IMR-90 (cell line): ENCODE measurements at regions not wholly inside any gene's neighbourhood (a gene's known extent, or its start where the extent isn't known, plus 50 kb on each side); places are given as distances from the start of the nearest gene placed in this dataset.
"Not testable (repeated sequence)": the region's sequence is repeated elsewhere in the genome, so short reads cannot be mapped to it uniquely, and the experiment has no call there.

Experiments
- ATAC-seq: fragments of 200-7000 bp; cut with Tn5 transposase; 2 replicates; pipeline ENCODE4 v1.9.1; 2020; ENCODE audit warnings: low read depth, mild to moderate bottlenecking, moderate library complexity
- BruUV-seq: library from RNA; stranded (reverse); fragments of 400-500 nt; replicated peaks from 2 replicates; lab custom pipeline; 2021; lab: Mats Ljungman, UMichigan
- CTCF ChIA-PET: fragments of 300-600 bp; formaldehyde crosslinking; extraction: SDS; loops from one replicate; lab custom pipeline; 2021; ENCODE audit warnings: antibody characterized with exemption; lab: Yijun Ruan, JAX
- POLR2A ChIA-PET: fragments of 300-600 bp; sonication (Branson Sonifier 250); formaldehyde crosslinking; loops from one replicate; lab custom pipeline; 2022; ENCODE audit warnings: antibody characterized with exemption; ENCODE audit not compliant: unreplicated experiment; lab: Charles Lee
- DNase-seq: peaks from one replicate; pipeline ENCODE4 v3.0.0; 2013
- H2AFZ ChIP-seq: replicated peaks from 2 replicates; pipeline ENCODE3; 2013; ENCODE audit warnings: low read length, mild to moderate bottlenecking; ENCODE audit not compliant: poor library complexity
- H2AK5ac ChIP-seq: 2 replicates; pipeline ENCODE4 v1.6.1; 2013; ENCODE audit warnings: low read depth, low read length, inconsistent platforms
- H2AK9ac ChIP-seq: replicated peaks from 2 replicates; pipeline ENCODE3; 2013; ENCODE audit warnings: mild to moderate bottlenecking, low read depth, low read length, moderate library complexity; ENCODE audit not compliant: poor library complexity
- H2BK120ac ChIP-seq: 2 replicates; pipeline ENCODE4 v1.6.1; 2013; ENCODE audit warnings: low read depth, low read length, inconsistent platforms
- H2BK15ac ChIP-seq: 3 replicates; pipeline ENCODE4 v1.6.1; 2013; ENCODE audit warnings: low read depth, low read length, inconsistent platforms
- H2BK20ac ChIP-seq: 2 replicates; pipeline ENCODE4 v1.6.1; 2013; ENCODE audit warnings: low read depth, mild to moderate bottlenecking, inconsistent platforms, low read length, moderate library complexity
- H2BK5ac ChIP-seq: 2 replicates; pipeline ENCODE4 v1.6.1; 2013; ENCODE audit warnings: mild to moderate bottlenecking, low read depth, low read length, inconsistent platforms; ENCODE audit not compliant: poor library complexity, severe bottlenecking
- H3K14ac ChIP-seq: replicated peaks from 2 replicates; pipeline ENCODE4 v1.6.1; 2013; ENCODE audit warnings: low read depth, low read length, inconsistent platforms
- H3K18ac ChIP-seq: 2 replicates; pipeline ENCODE4 v1.6.1; 2013; ENCODE audit warnings: low read depth, low read length, control low read depth
- H3K23ac ChIP-seq: 2 replicates; pipeline ENCODE4 v1.6.1; 2013; ENCODE audit warnings: low read depth, low read length, inconsistent platforms
- H3K27ac ChIP-seq: 2 replicates; pipeline ENCODE4 v1.5.1; 2013; ENCODE audit warnings: mild to moderate bottlenecking, control low read depth, low read length; ENCODE audit not compliant: insufficient read depth
- H3K27me3 ChIP-seq: 2 replicates; pipeline ENCODE4 v1.6.1; 2013; ENCODE audit warnings: low read length; ENCODE audit not compliant: control insufficient read depth, insufficient read depth
- H3K36me3 ChIP-seq: 2 replicates; pipeline ENCODE4 v1.6.1; 2013; ENCODE audit warnings: low read length, mixed read lengths; ENCODE audit not compliant: control insufficient read depth, insufficient read depth
- H3K4ac ChIP-seq: 2 replicates; pipeline ENCODE4 v1.6.1; 2013; ENCODE audit warnings: low read depth, low read length, inconsistent platforms
- H3K4me1 ChIP-seq: 2 replicates; pipeline ENCODE4 v1.6.1; 2013; ENCODE audit warnings: low read length, mixed read lengths; ENCODE audit not compliant: control insufficient read depth, insufficient read depth
- H3K4me2 ChIP-seq: 2 replicates; pipeline ENCODE4 v1.6.1; 2013; ENCODE audit warnings: low read depth, mild to moderate bottlenecking, control low read depth, low read length, moderate library complexity
- H3K4me3 ChIP-seq: 2 replicates; pipeline ENCODE4 v1.5.1; 2013; ENCODE audit warnings: low read depth, mild to moderate bottlenecking, control low read depth, low read length, moderate library complexity; ENCODE audit not compliant: insufficient read depth
- H3K56ac ChIP-seq: 2 replicates; pipeline ENCODE4 v1.6.1; 2013; ENCODE audit warnings: low read length, inconsistent platforms; ENCODE audit not compliant: insufficient read depth; ENCODE audit errors: extremely low read depth
- H3K79me1 ChIP-seq, 2 experiments: 2 replicates each; pipeline ENCODE4 v1.6.1; 2013; ENCODE audit warnings: low read length in 2 of 2, inconsistent platforms in 1 of 2, low read depth in 1 of 2
- H3K9ac ChIP-seq: 2 replicates; pipeline ENCODE4 v1.6.1; 2013; ENCODE audit warnings: low read depth, low read length, control low read depth
- H3K9me1 ChIP-seq: 2 replicates; pipeline ENCODE4 v1.6.1; 2013; ENCODE audit warnings: low read length, inconsistent platforms; ENCODE audit not compliant: insufficient read depth
- H3K9me3 ChIP-seq: 2 replicates; pipeline ENCODE4 v1.6.1; 2013; ENCODE audit warnings: low read length; ENCODE audit not compliant: control insufficient read depth, insufficient read depth
- H4K20me1 ChIP-seq: 2 replicates; pipeline ENCODE4 v1.6.1; 2013; ENCODE audit warnings: low read length, inconsistent platforms; ENCODE audit not compliant: insufficient read depth
- H4K5ac ChIP-seq: 2 replicates; pipeline ENCODE4 v1.6.1; 2013; ENCODE audit warnings: mild to moderate bottlenecking, low read depth, low read length, control low read depth
- H4K8ac ChIP-seq, 2 experiments: 2 replicates each; pipeline ENCODE4 v1.6.1; 2013; ENCODE audit warnings: low read depth in 2 of 2, low read length in 2 of 2, control low read depth in 1 of 2, inconsistent platforms in 1 of 2
- H4K91ac ChIP-seq: 2 replicates; pipeline ENCODE4 v1.6.1; 2013; ENCODE audit warnings: low read depth, low read length, inconsistent platforms; ENCODE audit not compliant: insufficient read depth
- CTCF ChIP-seq: conservative IDR thresholded peaks from 2 replicates; pipeline ENCODE4 v1.5.1; 2012; ENCODE audit warnings: mild to moderate bottlenecking, low read depth, low read length, improper control_type of control experiment
- MAFK ChIP-seq: IDR thresholded peaks from 2 replicates; pipeline ENCODE4 v1.6.1; 2012; ENCODE audit warnings: low read depth, low read length, improper control_type of control experiment
- RCOR1 ChIP-seq: IDR thresholded peaks from 2 replicates; pipeline ENCODE4 v1.6.1; 2012; ENCODE audit warnings: mild to moderate bottlenecking, low read length, improper control_type of control experiment; ENCODE audit not compliant: insufficient replicate concordance
- SMC3 ChIP-seq: fragments of 150-350 bp; IDR thresholded peaks from 2 replicates; pipeline ENCODE4 v1.6.1; 2016; ENCODE audit warnings: low read depth, mild to moderate bottlenecking, antibody characterized with exemption, low read length, moderate library complexity
- WGBS, 2 experiments: methylation state at CpG; one replicate each; pipeline versions ENCODE4 v1.1.5 to v1.1.7; 2013; ENCODE audit warnings: missing lambda C conversion rate in 2 of 2; ENCODE audit not compliant: insufficient read length in 1 of 2; ENCODE audit errors: extremely low coverage in 2 of 2; 5-methylcytosine and 5-hydroxymethylcytosine counted together
- dilution Hi-C: fragments of 300-500 bp; cut with HindIII; formaldehyde crosslinking; loops from one replicate; pipeline ENCODE4 v1.14.3; 2018; ENCODE audit warnings: low sequenced_read_pairs; ENCODE audit not compliant: unreplicated experiment
- in situ Hi-C: fragments of 300-500 bp; cut with MboI; formaldehyde crosslinking; loops from 3 replicates; pipeline ENCODE4 v1.14.3; 2019; ENCODE audit warnings: low sequenced_read_pairs, inconsistent platforms, mixed read lengths
- intact Hi-C: fragments of 100-400 bp; cut with micrococcal nuclease; formaldehyde crosslinking; loops from 2 replicates; pipeline ENCODE4 v1.10.0; 2022

DNA sequence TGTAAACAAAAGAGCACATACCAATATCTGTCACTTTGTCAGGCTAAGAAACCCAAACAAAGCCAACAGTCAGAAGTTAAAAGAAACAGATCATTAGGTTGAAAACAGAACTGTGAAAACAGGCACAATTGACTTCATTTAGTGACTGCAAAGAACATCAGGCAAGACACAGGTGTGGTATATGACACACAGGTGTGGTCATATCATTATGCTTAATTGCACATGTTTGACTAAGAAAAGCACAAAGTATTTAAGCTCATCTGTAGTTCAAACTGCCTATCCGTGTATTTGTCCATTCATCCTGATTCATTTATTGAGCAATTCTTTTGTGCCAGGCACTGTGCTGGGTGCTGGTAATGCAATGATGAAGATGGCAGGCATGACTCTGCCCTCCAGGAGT lies 150.7 kb downstream of the DEFB131A start:
- Histone ChIP-seq H3K14ac (no peak overlapping the region), H4K91ac (no peak overlapping the region), H2BK5ac (no peak overlapping the region), H3K9me1 (no peaks in the 10 kb centered on the region), H2BK20ac (no peak overlapping the region), H2BK120ac (no peak overlapping the region), H4K5ac (no peak overlapping the region), H3K9ac (no peak overlapping the region), H2AFZ (no peak overlapping the region), H2AK9ac (no peak overlapping the region), H3K23ac (no peak overlapping the region), H3K4me2 (no peak overlapping the region), H3K79me1 (no peaks in the 10 kb centered on the region), H2AK5ac (no peak overlapping the region), H3K4me1 (no peaks in the 10 kb centered on the region), H3K9me3 (peaks cover 4% of the 10 kb centered on the region; the same call in 1 of the 2 replicates), H3K36me3 (no peaks in the 10 kb centered on the region), H3K4ac (no peak overlapping the region), H4K8ac (no peak overlapping the region), H3K18ac (no peak overlapping the region), H2BK15ac (no peak overlapping the region), H4K20me1 (no peaks in the 10 kb centered on the region), H3K27me3 (no peaks in the 10 kb centered on the region), H3K27ac (no peak overlapping the region), H3K4me3 (no peak overlapping the region), H3K56ac (no peak overlapping the region)
- ChIA-PET CTCF (no interaction called here), POLR2A (no interaction called here)
- no CpG with 5 or more reads among the region's 1 CpG for WGBS, 2 experiments
- no peak for DNase-seq
- TF ChIP-seq MAFK (no peak), CTCF (no peak), SMC3 (no peak), RCOR1 (no peak)
- no peak for ATAC-seq
- dilution Hi-C loops: no loop called here
- in situ Hi-C loops: no loop called here
- no TSS peak for BruUV-seq
- intact Hi-C loops: no loop called here

DNA sequence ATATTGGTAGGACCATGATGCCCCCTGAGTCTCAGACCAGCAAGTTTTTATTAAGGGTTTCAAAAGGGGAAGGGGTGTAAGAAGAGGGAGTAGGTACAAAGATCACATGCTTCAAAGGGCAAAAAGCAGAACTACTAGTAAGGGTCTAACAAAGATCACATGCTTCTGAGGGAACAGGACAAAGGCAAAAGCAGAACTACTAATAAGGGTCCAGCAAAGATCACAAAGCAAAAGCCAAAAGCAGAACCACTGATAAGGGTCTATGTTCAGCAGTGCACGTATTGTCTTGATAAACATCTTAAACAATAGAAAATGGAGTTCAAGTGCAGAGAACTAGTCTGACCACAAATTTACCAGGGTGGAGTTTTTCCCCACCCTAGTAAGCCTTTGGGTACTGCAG lies 151.3 kb downstream of the DEFB131A start:
- H2BK15ac ChIP-seq, in situ Hi-C loops, BruUV-seq, H2BK20ac ChIP-seq, H2BK120ac ChIP-seq, H3K56ac ChIP-seq, CTCF ChIA-PET, dilution Hi-C loops, H3K9ac ChIP-seq, H2AK5ac ChIP-seq, H4K20me1 ChIP-seq, H3K4me1 ChIP-seq, DNase-seq, H3K18ac ChIP-seq, H3K4me3 ChIP-seq, intact Hi-C loops, H3K9me1 ChIP-seq, H3K36me3 ChIP-seq, H3K79me1 ChIP-seq, H3K14ac ChIP-seq, H3K4ac ChIP-seq, H3K27me3 ChIP-seq, H2BK5ac ChIP-seq, POLR2A ChIA-PET, H3K9me3 ChIP-seq, H4K5ac ChIP-seq, H4K91ac ChIP-seq, ATAC-seq, H4K8ac ChIP-seq, H3K27ac ChIP-seq, H3K23ac ChIP-seq, H2AK9ac ChIP-seq, H3K4me2 ChIP-seq, H2AFZ ChIP-seq: not testable (repeated sequence)
- 40% methylated on average over 1 of the region's 1 CpG; no CpG with 5 or more reads in 1 of the 2 experiments for whole genome bisulfite sequencing, 2 experiments
